ENCODE measurements at regions not wholly inside any gene's neighbourhood (a gene's known extent, or its start where the extent isn't known, plus 50 kb on each side); places are given as distances from the start of the nearest gene placed in this dataset.

- H3K79me2 ChIP-seq (ENCODE audit: control insufficient read depth, insufficient read depth, low read length), result no peaks in the 10 kb centered on the region
- BruUV-seq (replicated peaks), result no TSS peak
- no peak overlapping the region for H2AFZ ChIP-seq (ENCODE audit: low read depth, low read length)
- no peaks in the 10 kb centered on the region for H3K27me3 ChIP-seq (ENCODE audit: control insufficient read depth in 2 of 2, insufficient read depth in 2 of 2, low read length in 2 of 2)
- ChIA-PET POLR2A (no interaction called here), CTCF (no interaction called here)
- no peak for TF ChIP-seq FOS (IDR thresholded peaks at IDR 0.05; ENCODE audit: borderline replicate concordance, insufficient read depth, low read length)
- TF ChIP-seq POLR2AphosphoS5 (IDR thresholded peaks at IDR 0.05; ENCODE audit: insufficient read depth, low read depth, low read length), result no peak
- no peak overlapping the region for H3K4me2 ChIP-seq (ENCODE audit: insufficient read depth, low read length)
- dilution Hi-C loops (cut with MboI; ENCODE audit: extremely low pct_ligation_motif_present, low sequenced_read_pairs), result loop anchor here (25.0 kb wide), 1 partner anchor 350 kb away; the partner anchor contains the start of gene RND3
- H3K9ac ChIP-seq (replicated peaks; ENCODE audit: extremely low read depth, insufficient read depth, low read length), result no peak overlapping the region
- no peaks in the 10 kb centered on the region for H3K36me3 ChIP-seq (ENCODE audit: control insufficient read depth in 2 of 2, extremely low read depth in 1 of 2, insufficient read depth in 2 of 2, low read length in 2 of 2)
- intact Hi-C loops (cut with micrococcal nuclease), result no loop called here
- FAIRE-seq (no peak), DNase-seq (ENCODE audit: low read depth, low spot score) (no peak)
- H4K20me1 ChIP-seq (replicated peaks; ENCODE audit: control insufficient read depth, extremely low read depth, insufficient read depth, low read length), result no peaks in the 10 kb centered on the region
- H3K4me3 ChIP-seq (replicated peaks in 1 of 3; ENCODE audit: insufficient read depth in 1 of 3, low read depth in 1 of 3, low read length in 3 of 3), result no peak overlapping the region
- H3K4me1 ChIP-seq (ENCODE audit: control insufficient read depth, extremely low read depth, insufficient read depth, low read length), result peaks cover 34% of the 10 kb centered on the region
- no peak overlapping the region for H3K27ac ChIP-seq (ENCODE audit: insufficient read depth, low read depth, low read length)
- no peaks in the 10 kb centered on the region for H3K9me3 ChIP-seq (replicated peaks; ENCODE audit: control insufficient read depth, insufficient read depth, low read length)
- H3K9me1 ChIP-seq (replicated peaks; ENCODE audit: control insufficient read depth, extremely low read depth, insufficient read depth, low read length), result no peaks in the 10 kb centered on the region
Observed at GRCh38 chr2:150136893-150137292, 350.6 kb downstream of the RND3 start.

DNA sequence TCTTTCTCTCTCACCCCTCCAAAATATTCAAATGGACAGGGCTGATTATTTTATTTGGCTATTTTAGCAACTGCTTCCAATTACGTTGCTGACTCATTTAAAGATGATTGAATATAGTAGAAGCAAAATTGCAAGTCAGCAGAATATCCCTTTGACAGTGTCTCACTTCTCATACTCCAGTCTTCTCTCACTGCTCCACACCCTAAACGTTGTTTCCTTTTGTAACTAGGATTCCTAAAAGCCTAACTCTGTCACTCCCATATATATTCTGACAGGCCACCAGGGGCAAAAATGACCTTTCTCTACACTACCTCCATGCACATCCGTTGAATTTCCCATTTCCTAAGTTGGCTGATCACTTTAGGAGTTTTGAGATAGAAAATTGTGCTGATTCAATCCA, 351.1 kb downstream of the RND3 start:
- intact Hi-C loops (cut with micrococcal nuclease), result no loop called here
- BruUV-seq (replicated peaks), result no TSS peak
- no peak for FAIRE-seq

More for the DNA sequence above, 351.1 kb downstream of the RND3 start:
- dilution Hi-C loops (cut with MboI; ENCODE audit: extremely low pct_ligation_motif_present, low sequenced_read_pairs), result loop anchor here (25.0 kb wide), 1 partner anchor 351 kb away; the partner anchor contains the start of gene RND3
- DNase-seq (ENCODE audit: low read depth, low spot score), result no peak
- TF ChIP-seq POLR2AphosphoS5 (IDR thresholded peaks at IDR 0.05; ENCODE audit: insufficient read depth, low read depth, low read length), result no peak
- TF ChIP-seq MYC (IDR thresholded peaks at IDR 0.05; ENCODE audit: low read depth, low read length), result no peak
- TF ChIP-seq GATA2 (IDR thresholded peaks at IDR 0.05; ENCODE audit: insufficient read depth, insufficient read length, low read depth, low read length), result no peak
- no peak for TF ChIP-seq POLR2A (IDR thresholded peaks at IDR 0.05; ENCODE audit: low read depth, low read length)
- TF ChIP-seq FOS (IDR thresholded peaks at IDR 0.05; ENCODE audit: borderline replicate concordance, insufficient read depth, low read length), result no peak
- no peak for TF ChIP-seq CTCF (IDR thresholded peaks at IDR 0.05; ENCODE audit: extremely low read depth in 1 of 2, insufficient read depth in 1 of 2, low read depth in 1 of 2, low read length in 2 of 2)
- TF ChIP-seq MAX (IDR thresholded peaks at IDR 0.05; ENCODE audit: insufficient read depth, insufficient read length), result no peak
- TF ChIP-seq JUN (IDR thresholded peaks at IDR 0.05; ENCODE audit: borderline replicate concordance, insufficient read depth, insufficient read length, low read depth), result no peak
- TF ChIP-seq EZH2 (IDR thresholded peaks at IDR 0.05; ENCODE audit: borderline replicate concordance, low read depth, low read length, severe bottlenecking), result no peak
- no peak overlapping the region for H3K4me2 ChIP-seq (ENCODE audit: insufficient read depth, low read length)
- H3K27me3 ChIP-seq (ENCODE audit: control insufficient read depth in 2 of 2, insufficient read depth in 2 of 2, low read length in 2 of 2), result no peaks in the 10 kb centered on the region
- H3K36me3 ChIP-seq (ENCODE audit: control insufficient read depth in 2 of 2, extremely low read depth in 1 of 2, insufficient read depth in 2 of 2, low read length in 2 of 2), result no peaks in the 10 kb centered on the region
- H3K9me3 ChIP-seq (replicated peaks; ENCODE audit: control insufficient read depth, insufficient read depth, low read length), result no peaks in the 10 kb centered on the region
- no peaks in the 10 kb centered on the region for H4K20me1 ChIP-seq (replicated peaks; ENCODE audit: control insufficient read depth, extremely low read depth, insufficient read depth, low read length)
- peaks cover 32% of the 10 kb centered on the region for H3K4me1 ChIP-seq (ENCODE audit: control insufficient read depth, extremely low read depth, insufficient read depth, low read length)
- H3K4me3 ChIP-seq (replicated peaks in 1 of 3; ENCODE audit: insufficient read depth in 1 of 3, low read depth in 1 of 3, low read length in 3 of 3), result no peak overlapping the region
- H3K27ac ChIP-seq (ENCODE audit: insufficient read depth, low read depth, low read length), result no peak overlapping the region
- ChIA-PET CTCF (no interaction called here), POLR2A (no interaction called here)
- H3K9me1 ChIP-seq (replicated peaks; ENCODE audit: control insufficient read depth, extremely low read depth, insufficient read depth, low read length), result no peaks in the 10 kb centered on the region
- no peak overlapping the region for H2AFZ ChIP-seq (ENCODE audit: low read depth, low read length)
- no peaks in the 10 kb centered on the region for H3K79me2 ChIP-seq (ENCODE audit: control insufficient read depth, insufficient read depth, low read length)
- no peak overlapping the region for H3K9ac ChIP-seq (replicated peaks; ENCODE audit: extremely low read depth, insufficient read depth, low read length)
